Ovary (tissue), 7 donors: ENCODE measurements at regions not wholly inside any gene's neighbourhood (a gene's known extent, or its start where the extent isn't known, plus 50 kb on each side); places are given as distances from the start of the nearest gene placed in this dataset.

Experiments
- DNase-seq, 5 donors: peaks; one replicate each; pipeline ENCODE4 v3.0.0-alpha.2; 2019 to 2020
- H3K27ac ChIP-seq, 2 donors: fragments of 200-600 bp; one replicate each; pipeline versions ENCODE4 v1.5.1 to v1.8.0; 2019 to 2022
- H3K27me3 ChIP-seq: fragments of 200-600 bp; one replicate; pipeline ENCODE4 v1.8.0; 2022
- H3K36me3 ChIP-seq: fragments of 200-600 bp; sonication (generic); one replicate; pipeline ENCODE4 v1.5.1; 2019
- H3K4me1 ChIP-seq: one replicate; pipeline ENCODE4 v1.8.1; 2013; ENCODE audit warnings: mild to moderate bottlenecking, moderate library complexity; ENCODE audit not compliant: insufficient read depth
- H3K4me3 ChIP-seq: fragments of 200-600 bp; sonication (generic); one replicate; pipeline ENCODE4 v1.5.1; 2017
- H3K9me3 ChIP-seq, 2 donors: fragments of 200-600 bp in 1 of 2; sonication (generic) in 1 of 2; one replicate each; pipeline versions ENCODE4 v1.5.1 to v1.8.1; 2013 to 2019; ENCODE audit warnings: mild to moderate bottlenecking in 1 of 2, moderate library complexity in 1 of 2
- CTCF ChIP-seq, 3 donors: fragments of 450-650 bp in 2 of 3; fragments of 200-600 bp in 1 of 3; IDR thresholded peaks; one replicate each; pipeline versions ENCODE4 v1.5.1 to v1.8.0; 2016 to 2022; ENCODE audit warnings: antibody characterized with exemption in 3 of 3, mild to moderate bottlenecking in 1 of 3
- EP300 ChIP-seq: sonication (generic); formaldehyde crosslinking; IDR thresholded peaks from one replicate; pipeline ENCODE4 v1.6.1; 2017; ENCODE audit warnings: antibody characterized with exemption
- POLR2A ChIP-seq: fragments of 450-650 bp; IDR thresholded peaks from one replicate; pipeline ENCODE4 v1.6.1; 2017; ENCODE audit warnings: antibody characterized with exemption, mild to moderate bottlenecking, moderate library complexity
- WGBS, 3 donors: extraction: QIAGEN DNeasy Blood & Tissue Kit in 1 of 3; methylation state at CpG; one replicate each; pipeline versions ENCODE4 v1.1.5 to v1.1.7; 2013 to 2017; 5-methylcytosine and 5-hydroxymethylcytosine counted together
- intact Hi-C, 4 donors: fragments of 100-400 bp; cut with DNase I; formaldehyde crosslinking; loops; one replicate each; pipeline versions ENCODE4 v1.11.0 to v1.15.1; 2022 to 2023
- donor health status: DM: no; HTN: no; CAD: no; lungs with moderate emphysema.
- donor health status: DM: no; HTN: no; CAD: no.
- donor health status: Bipolar disorder and iron deficiency.
- donor health status: DM: no; HTN: no; CAD: no.
- donor health status: DM: yes; HTN: yes; CAD: no.

- no peak overlapping the region for H3K4me3 ChIP-seq
- WGBS, 3 donors = 78 to 81% (median 80%) methylated on average over 2 of the region's 2 CpGs
- peaks cover 2% of the 10 kb centered on the region for H3K27me3 ChIP-seq
- DNase-seq = no peak
- no peaks in the 10 kb centered on the region for H3K36me3 ChIP-seq
- H3K27ac ChIP-seq = no peak overlapping the region
- H3K4me1 ChIP-seq = no peaks in the 10 kb centered on the region
- no peak for TF ChIP-seq POLR2A
- no peak for TF ChIP-seq CTCF (IDR thresholded peaks at IDR 0.05)
- TF ChIP-seq EP300 = no peak
- intact Hi-C loops = no loop called here
- H3K9me3 ChIP-seq = no peaks in the 10 kb centered on the region
Measured at GRCh38 chr14:42441615-42442014, 834.9 kb downstream of the LRFN5 start.

- Histone ChIP-seq H3K27ac (no peak overlapping the region), H3K4me3 (no peak overlapping the region), H3K27me3 (no peaks in the 10 kb centered on the region), H3K4me1 (no peaks in the 10 kb centered on the region), H3K36me3 (no peaks in the 10 kb centered on the region), H3K9me3 (no peaks in the 10 kb centered on the region)
- DNase-seq = no peak
- 78 to 90% (median 85%) methylated on average over 5 of the region's 5 CpGs for WGBS, 3 donors
- intact Hi-C loops = no loop called here
- TF ChIP-seq EP300 = no peak
- no peak for TF ChIP-seq CTCF (IDR thresholded peaks at IDR 0.05)
- TF ChIP-seq POLR2A = no peak
Measured at GRCh38 chr14:42437809-42438208, 831.1 kb downstream of the LRFN5 start.

- Histone ChIP-seq H3K4me3 (no peak overlapping the region), H3K4me1 (no peaks in the 10 kb centered on the region), H3K27ac (no peak overlapping the region), H3K9me3 (no peaks in the 10 kb centered on the region), H3K27me3 (no peaks in the 10 kb centered on the region), H3K36me3 (no peaks in the 10 kb centered on the region)
- no peak for DNase-seq
- 44 to 54% (median 49%) methylated on average over 2 of the region's 2 CpGs for WGBS, 3 donors
- TF ChIP-seq POLR2A (no peak), EP300 (no peak), CTCF (IDR thresholded peaks at IDR 0.05) (no peak)
- intact Hi-C loops = no loop called here
Measured at GRCh38 chr14:42429401-42429800, 822.7 kb downstream of the LRFN5 start.

- no peak for DNase-seq
- H3K4me1 ChIP-seq = no peaks in the 10 kb centered on the region
- TF ChIP-seq POLR2A (no peak), CTCF (IDR thresholded peaks at IDR 0.05) (no peak), EP300 (no peak)
- no peaks in the 10 kb centered on the region for H3K9me3 ChIP-seq
- H3K27ac ChIP-seq = no peak overlapping the region
- no peaks in the 10 kb centered on the region for H3K36me3 ChIP-seq
- H3K4me3 ChIP-seq = no peak overlapping the region
- WGBS, 3 donors = 27 to 42% (median 37%) methylated on average over 1 of the region's 1 CpG
- H3K27me3 ChIP-seq = no peaks in the 10 kb centered on the region
- intact Hi-C loops = no loop called here
Measured at GRCh38 chr14:42428996-42429395, 822.3 kb downstream of the LRFN5 start.

- intact Hi-C loops = no loop called here
Measured at GRCh38 chr14:42424501-42424900, 817.8 kb downstream of the LRFN5 start.

More at GRCh38 chr14:42424501-42424900, 817.8 kb downstream of the LRFN5 start:
- no peaks in the 10 kb centered on the region for H3K36me3 ChIP-seq
- no peak overlapping the region for H3K4me3 ChIP-seq
- H3K4me1 ChIP-seq = no peaks in the 10 kb centered on the region
- H3K27me3 ChIP-seq = no peaks in the 10 kb centered on the region
- TF ChIP-seq CTCF (IDR thresholded peaks at IDR 0.05) (no peak), POLR2A (no peak), EP300 (no peak)
- no peaks in the 10 kb centered on the region for H3K9me3 ChIP-seq
- H3K27ac ChIP-seq = no peak overlapping the region
- no peak for DNase-seq
